Neuronal stem cell (in vitro differentiated cells): ENCODE measurements at regions not wholly inside any gene's neighbourhood (a gene's known extent, or its start where the extent isn't known, plus 50 kb on each side); places are given as distances from the start of the nearest gene placed in this dataset.
"Not testable (repeated sequence)": the region's sequence is repeated elsewhere in the genome, so short reads cannot be mapped to it uniquely, and the experiment has no call there.

Experiments
- DNase-seq: peaks from one replicate; pipeline ENCODE4 v3.0.0-alpha.2; 2013; ENCODE audit warnings: low spot score
- H2AFZ ChIP-seq: one replicate; pipeline ENCODE4 v1.6.1; 2013; ENCODE audit warnings: mild to moderate bottlenecking, low read length, inconsistent platforms
- H2AK5ac ChIP-seq: 2 replicates; pipeline ENCODE4 v1.6.1; 2013; ENCODE audit warnings: low read depth, mild to moderate bottlenecking, inconsistent platforms, low read length, moderate library complexity, mixed read lengths
- H2BK120ac ChIP-seq: 2 replicates; pipeline ENCODE4 v1.6.1; 2013; ENCODE audit warnings: low read depth, mild to moderate bottlenecking, inconsistent platforms, low read length, moderate library complexity, mixed read lengths
- H2BK12ac ChIP-seq: one replicate; pipeline ENCODE4 v1.6.1; 2013; ENCODE audit warnings: low read length, inconsistent platforms
- H2BK15ac ChIP-seq: 2 replicates; pipeline ENCODE4 v1.6.1; 2013; ENCODE audit warnings: mild to moderate bottlenecking, low read length, inconsistent platforms, mixed read lengths
- H2BK5ac ChIP-seq: one replicate; pipeline ENCODE4 v1.6.1; 2013; ENCODE audit warnings: inconsistent platforms, mild to moderate bottlenecking, low read length, moderate library complexity
- H3K14ac ChIP-seq: one replicate; pipeline ENCODE4 v1.6.1; 2013; ENCODE audit warnings: low read length, inconsistent platforms
- H3K18ac ChIP-seq: 2 replicates; pipeline ENCODE4 v1.6.1; 2013; ENCODE audit warnings: low read length, inconsistent platforms
- H3K23ac ChIP-seq: 2 replicates; pipeline ENCODE4 v1.6.1; 2013; ENCODE audit warnings: low read depth, mild to moderate bottlenecking, mixed read lengths, low read length, inconsistent platforms; ENCODE audit not compliant: poor library complexity
- H3K27ac ChIP-seq: replicated peaks from 3 replicates; pipeline ENCODE4 v1.5.1; 2013; ENCODE audit warnings: low read length, inconsistent platforms
- H3K27me3 ChIP-seq, 3 experiments: 2 replicates each; pipeline ENCODE4 v1.6.1; 2013; ENCODE audit warnings: low read length in 3 of 3, mild to moderate bottlenecking in 2 of 3, inconsistent platforms in 1 of 3, low read depth in 1 of 3, mixed read lengths in 1 of 3, moderate library complexity in 1 of 3; ENCODE audit not compliant: control insufficient read depth in 3 of 3, insufficient read depth in 3 of 3
- H3K36me3 ChIP-seq, 2 donors: replicated peaks in 1 of 2; 2 replicates each; pipeline ENCODE4 v1.6.1; 2013; ENCODE audit warnings: low read length in 2 of 2; ENCODE audit not compliant: control insufficient read depth in 2 of 2, insufficient read depth in 2 of 2
- H3K4ac ChIP-seq: 2 replicates; pipeline ENCODE4 v1.6.1; 2013; ENCODE audit warnings: inconsistent platforms, mild to moderate bottlenecking, low read length, moderate library complexity
- H3K4me1 ChIP-seq, 2 donors: 1 replicate in 1 of 2; 2 replicates in 1 of 2; pipeline ENCODE4 v1.6.1; 2013; ENCODE audit warnings: low read length in 2 of 2, low read depth in 1 of 2; ENCODE audit not compliant: control insufficient read depth in 2 of 2, insufficient read depth in 1 of 2
- H3K4me2 ChIP-seq: one replicate; pipeline ENCODE4 v1.6.1; 2013; ENCODE audit warnings: mild to moderate bottlenecking, low read length, inconsistent platforms; ENCODE audit not compliant: insufficient read depth, poor library complexity, severe bottlenecking
- H3K4me3 ChIP-seq, 2 donors: 2 replicates each; pipeline ENCODE4 v1.5.1; 2013; ENCODE audit warnings: low read length in 2 of 2, mild to moderate bottlenecking in 2 of 2, inconsistent platforms in 1 of 2, moderate library complexity in 1 of 2
- H3K79me1 ChIP-seq: one replicate; pipeline ENCODE4 v1.6.1; 2013; ENCODE audit warnings: low read depth, mild to moderate bottlenecking, inconsistent platforms, low read length, moderate library complexity
- H3K9ac ChIP-seq: one replicate; pipeline ENCODE4 v1.6.1; 2013; ENCODE audit warnings: mild to moderate bottlenecking, low read depth, low read length, inconsistent platforms; ENCODE audit not compliant: poor library complexity
- H3K9me3 ChIP-seq, 2 donors: replicated peaks in 1 of 2; 2 replicates each; pipeline versions ENCODE3 to v1.6.1; 2013; ENCODE audit warnings: low read length in 2 of 2, mild to moderate bottlenecking in 2 of 2, inconsistent platforms in 1 of 2, low read depth in 1 of 2, mixed read lengths in 1 of 2, moderate library complexity in 1 of 2; ENCODE audit not compliant: control insufficient read depth in 2 of 2, insufficient read depth in 1 of 2
- H4K8ac ChIP-seq: one replicate; pipeline ENCODE4 v1.6.1; 2013; ENCODE audit warnings: low read depth, mild to moderate bottlenecking, inconsistent platforms, low read length, moderate library complexity
- H4K91ac ChIP-seq: one replicate; pipeline ENCODE4 v1.6.1; 2013; ENCODE audit warnings: low read length, low read depth, mild to moderate bottlenecking, inconsistent platforms; ENCODE audit not compliant: poor library complexity
- WGBS, 2 donors: extraction: QIAGEN DNeasy Blood & Tissue Kit; methylation state at CpG; one replicate each; pipeline ENCODE4 v1.1.7; 2013; ENCODE audit warnings: missing lambda C conversion rate in 2 of 2, mixed read lengths in 1 of 2; ENCODE audit not compliant: insufficient read length in 2 of 2, insufficient replicate concordance in 1 of 2; ENCODE audit errors: extremely low coverage in 2 of 2; 5-methylcytosine and 5-hydroxymethylcytosine counted together

DNA sequence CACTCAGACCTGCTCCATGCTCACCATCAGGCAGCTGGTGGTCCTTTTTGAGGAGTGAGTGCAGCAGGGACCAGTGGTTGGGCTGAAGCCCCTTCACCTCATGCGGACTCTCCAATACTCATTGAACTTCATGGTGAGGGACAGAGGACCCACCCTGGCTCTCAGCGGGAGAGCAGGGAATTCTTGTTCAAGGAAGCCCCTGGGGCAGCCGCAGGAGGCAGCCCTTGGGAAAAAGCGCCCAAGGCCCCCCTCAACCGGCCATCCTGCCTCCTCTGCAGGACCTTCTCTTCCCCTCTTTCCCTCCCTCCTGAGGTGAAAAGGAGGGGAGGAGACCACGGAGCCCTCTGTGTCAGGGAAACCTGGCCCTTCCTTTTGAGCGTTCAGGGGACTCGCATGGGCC lies 4510.9 kb upstream of the OR11H1 start:
- not testable (repeated sequence) for H3K9me3 ChIP-seq, H4K91ac ChIP-seq, H2BK15ac ChIP-seq, H2BK120ac ChIP-seq, H3K4me1 ChIP-seq, H3K14ac ChIP-seq, H3K4ac ChIP-seq, H3K79me1 ChIP-seq, H3K4me3 ChIP-seq, H3K27me3 ChIP-seq, H3K18ac ChIP-seq, H2BK5ac ChIP-seq, DNase-seq, H3K36me3 ChIP-seq, H3K23ac ChIP-seq, H2BK12ac ChIP-seq, H2AFZ ChIP-seq, H3K9ac ChIP-seq, H2AK5ac ChIP-seq, H4K8ac ChIP-seq, H3K27ac ChIP-seq, H3K4me2 ChIP-seq
- no CpG with 5 or more reads among the region's 8 CpGs for WGBS, 2 donors

DNA sequence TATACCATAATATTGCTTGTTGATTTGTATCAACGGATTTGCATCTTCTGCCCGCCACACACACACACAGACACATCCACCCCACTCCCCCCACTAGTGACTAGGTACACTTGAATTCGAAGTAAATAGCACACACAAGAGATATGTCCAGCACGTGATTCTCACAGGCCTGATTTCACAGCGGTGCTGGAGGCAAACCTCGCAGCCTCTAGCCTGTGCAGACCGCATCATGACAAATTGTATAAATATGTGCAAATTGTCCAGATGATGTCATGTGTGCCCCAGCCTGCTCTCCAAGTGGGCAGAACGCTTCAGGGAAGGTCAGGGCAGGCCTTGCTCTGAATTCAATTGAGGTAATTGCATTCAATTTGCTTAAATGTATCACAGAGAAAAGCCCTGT lies 4507.5 kb upstream of the OR11H1 start:
- H2BK120ac ChIP-seq: not testable (repeated sequence)

DNA sequence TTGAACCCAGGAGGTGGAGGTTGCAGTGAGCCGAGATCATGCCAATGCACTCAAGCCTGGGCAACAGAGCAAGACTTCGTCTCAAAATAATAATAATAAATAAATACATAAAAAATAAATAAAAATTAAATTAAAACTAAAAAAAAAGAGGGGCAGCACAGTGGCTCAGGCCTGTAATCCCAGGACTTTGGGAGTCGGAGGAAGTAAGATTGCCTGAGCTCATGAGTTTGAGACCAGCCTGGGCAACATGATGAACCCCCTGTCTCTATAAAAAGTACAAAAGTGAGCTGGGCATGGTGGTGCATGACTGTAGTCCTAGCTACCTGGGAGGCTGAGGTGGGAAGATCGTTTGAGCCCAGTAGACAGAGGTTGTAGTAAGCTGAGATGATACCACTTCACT lies 4501.5 kb upstream of the OR11H1 start:
- H3K79me1 ChIP-seq: not testable (repeated sequence)
- WGBS, 2 donors: no CpG with 5 or more reads among the region's 4 CpGs

More for the DNA sequence above, 4507.5 kb upstream of the OR11H1 start:
- not testable (repeated sequence) for H3K4me2 ChIP-seq, H3K4me3 ChIP-seq, H2AK5ac ChIP-seq, H3K27me3 ChIP-seq, H3K9ac ChIP-seq, DNase-seq, H3K18ac ChIP-seq, H3K23ac ChIP-seq, H2BK12ac ChIP-seq, H3K14ac ChIP-seq, H3K9me3 ChIP-seq, H2BK5ac ChIP-seq, H2BK15ac ChIP-seq, H3K36me3 ChIP-seq, H3K79me1 ChIP-seq, H3K4me1 ChIP-seq, H3K27ac ChIP-seq, H4K91ac ChIP-seq, H2AFZ ChIP-seq, H4K8ac ChIP-seq, H3K4ac ChIP-seq
- WGBS, 2 donors: no CpG with 5 or more reads among the region's 8 CpGs

DNA sequence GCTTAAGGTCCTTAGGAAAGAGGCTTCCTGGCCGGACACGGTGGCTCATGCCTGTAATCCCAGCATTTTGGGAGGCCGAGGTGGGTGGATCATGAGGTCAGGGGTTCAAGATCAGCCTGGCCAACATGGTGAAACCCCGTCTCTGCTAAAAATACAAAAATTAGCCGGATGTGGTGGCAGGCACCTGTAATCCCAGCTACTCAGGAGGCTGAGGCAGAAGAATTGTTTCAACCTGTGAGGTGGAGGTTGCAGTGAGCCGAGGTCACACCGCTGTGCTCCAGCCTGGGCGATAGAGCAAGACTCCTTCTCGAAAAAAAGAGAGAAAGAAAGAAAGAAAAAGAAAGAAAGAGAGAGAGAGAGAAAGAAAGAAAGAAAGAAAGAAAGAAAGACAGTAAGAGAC lies 4500.9 kb upstream of the OR11H1 start:
- H3K18ac ChIP-seq, H3K27me3 ChIP-seq, H2BK5ac ChIP-seq, H2BK12ac ChIP-seq, H2BK15ac ChIP-seq, H2BK120ac ChIP-seq, H2AFZ ChIP-seq, DNase-seq, H3K23ac ChIP-seq, H2AK5ac ChIP-seq, H4K8ac ChIP-seq, H3K9ac ChIP-seq, H3K14ac ChIP-seq, H3K4me3 ChIP-seq, H4K91ac ChIP-seq, H3K36me3 ChIP-seq, H3K27ac ChIP-seq, H3K4me1 ChIP-seq, H3K4ac ChIP-seq, H3K4me2 ChIP-seq, H3K79me1 ChIP-seq: not testable (repeated sequence)
- H3K9me3 ChIP-seq: peaks cover 0 to 12% of the 10 kb centered on the region in 2 donors
- WGBS, 2 donors: no CpG with 5 or more reads among the region's 9 CpGs

More for the DNA sequence above, 4501.5 kb upstream of the OR11H1 start:
- not testable (repeated sequence) for H4K91ac ChIP-seq, DNase-seq, H3K9me3 ChIP-seq, H3K36me3 ChIP-seq, H3K23ac ChIP-seq, H3K9ac ChIP-seq, H2BK12ac ChIP-seq, H2AFZ ChIP-seq, H3K14ac ChIP-seq, H3K27ac ChIP-seq, H2BK15ac ChIP-seq, H3K4ac ChIP-seq, H3K4me2 ChIP-seq, H2AK5ac ChIP-seq, H4K8ac ChIP-seq, H3K4me1 ChIP-seq, H2BK5ac ChIP-seq, H3K4me3 ChIP-seq, H3K18ac ChIP-seq, H2BK120ac ChIP-seq, H3K27me3 ChIP-seq
